ENCODE measurements at regions not wholly inside any gene's neighbourhood (a gene's known extent, or its start where the extent isn't known, plus 50 kb on each side); places are given as distances from the start of the nearest gene placed in this dataset.

GRCh38 chr2:150542692-150543091 lies 55.2 kb upstream of the RND3 start:
- no peak for DNase-seq (ENCODE audit: low spot score)

- no peak for DNase-seq (ENCODE audit: low spot score)
Observed at GRCh38 chr2:150542172-150542571, 54.7 kb upstream of the RND3 start.

GRCh38 chr2:150538651-150539201 lies 51.3 kb upstream of the RND3 start:
- no peak for DNase-seq (ENCODE audit: low spot score)
